Tibial nerve (tissue), 4 donors: ENCODE measurements at regions not wholly inside any gene's neighbourhood (a gene's known extent, or its start where the extent isn't known, plus 50 kb on each side); places are given as distances from the start of the nearest gene placed in this dataset.

Experiments
- DNase-seq, 2 donors: peaks; one replicate each; pipeline ENCODE4 v3.0.0-alpha.2; 2019; ENCODE audit warnings: low spot score in 2 of 2
- H3K27ac ChIP-seq, 4 donors: fragments of 200-600 bp; sonication (generic) in 3 of 4; one replicate each; pipeline ENCODE4 v1.5.1; 2017 to 2019; ENCODE audit warnings: mild to moderate bottlenecking in 1 of 4
- H3K27me3 ChIP-seq, 2 donors: fragments of 200-600 bp; sonication (generic) in 1 of 2; one replicate each; pipeline versions ENCODE4 v1.5.1 to v1.6.0; 2017 to 2019
- H3K36me3 ChIP-seq, 3 donors: fragments of 200-600 bp; sonication (generic); one replicate each; pipeline ENCODE4 v1.5.1; 2018 to 2019
- H3K4me1 ChIP-seq, 4 donors: fragments of 200-600 bp; sonication (generic) in 3 of 4; one replicate each; pipeline ENCODE4 v1.5.1; 2017 to 2019
- H3K4me3 ChIP-seq, 4 donors: fragments of 200-600 bp; sonication (generic) in 3 of 4; one replicate each; pipeline ENCODE4 v1.5.1; 2017 to 2019; ENCODE audit warnings: mild to moderate bottlenecking in 1 of 4, moderate library complexity in 1 of 4
- H3K9me3 ChIP-seq, 4 donors: fragments of 200-600 bp; sonication (generic) in 3 of 4; one replicate each; pipeline ENCODE4 v1.5.1; 2017 to 2019
- EP300 ChIP-seq, 2 donors: sonication (generic); formaldehyde crosslinking; IDR thresholded peaks; one replicate each; pipeline ENCODE4 v1.6.1; 2017; ENCODE audit warnings: antibody characterized with exemption in 2 of 2, mild to moderate bottlenecking in 1 of 2
- POLR2A ChIP-seq, 2 donors: fragments of 450-650 bp; IDR thresholded peaks; one replicate each; pipeline ENCODE4 v1.6.1; 2017; ENCODE audit warnings: antibody characterized with exemption in 2 of 2, mild to moderate bottlenecking in 2 of 2, moderate library complexity in 2 of 2
- WGBS, 2 donors: methylation state at CpG; one replicate each; pipeline ENCODE4 v1.1.5; 2018; 5-methylcytosine and 5-hydroxymethylcytosine counted together
- TF ChIP-seq, protein P1 (sequence below), 5 experiments: fragments of 200-600 bp in 3 of 5; fragments of 450-650 bp in 2 of 5; sonication (generic) in 3 of 5; IDR thresholded peaks; one replicate each; pipeline ENCODE4 v1.5.1; 2016 to 2019; ENCODE audit warnings: antibody characterized with exemption in 5 of 5, mild to moderate bottlenecking in 3 of 5, moderate library complexity in 2 of 5

- no peak for DNase-seq
- Histone ChIP-seq H3K9me3 (peaks cover 0 to 20% (median 0%) of the 10 kb centered on the region in 4 donors), H3K4me3 (no peak overlapping the region), H3K27ac (no peak overlapping the region), H3K4me1 (no peaks in the 10 kb centered on the region), H3K27me3 (no peaks in the 10 kb centered on the region), H3K36me3 (no peaks in the 10 kb centered on the region)
- WGBS, 2 donors = 88 to 92% methylated on average over 3 of the region's 3 CpGs
- TF ChIP-seq, protein P1, sequence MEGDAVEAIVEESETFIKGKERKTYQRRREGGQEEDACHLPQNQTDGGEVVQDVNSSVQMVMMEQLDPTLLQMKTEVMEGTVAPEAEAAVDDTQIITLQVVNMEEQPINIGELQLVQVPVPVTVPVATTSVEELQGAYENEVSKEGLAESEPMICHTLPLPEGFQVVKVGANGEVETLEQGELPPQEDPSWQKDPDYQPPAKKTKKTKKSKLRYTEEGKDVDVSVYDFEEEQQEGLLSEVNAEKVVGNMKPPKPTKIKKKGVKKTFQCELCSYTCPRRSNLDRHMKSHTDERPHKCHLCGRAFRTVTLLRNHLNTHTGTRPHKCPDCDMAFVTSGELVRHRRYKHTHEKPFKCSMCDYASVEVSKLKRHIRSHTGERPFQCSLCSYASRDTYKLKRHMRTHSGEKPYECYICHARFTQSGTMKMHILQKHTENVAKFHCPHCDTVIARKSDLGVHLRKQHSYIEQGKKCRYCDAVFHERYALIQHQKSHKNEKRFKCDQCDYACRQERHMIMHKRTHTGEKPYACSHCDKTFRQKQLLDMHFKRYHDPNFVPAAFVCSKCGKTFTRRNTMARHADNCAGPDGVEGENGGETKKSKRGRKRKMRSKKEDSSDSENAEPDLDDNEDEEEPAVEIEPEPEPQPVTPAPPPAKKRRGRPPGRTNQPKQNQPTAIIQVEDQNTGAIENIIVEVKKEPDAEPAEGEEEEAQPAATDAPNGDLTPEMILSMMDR (IDR thresholded peaks at IDR 0.05) = no peak
- TF ChIP-seq POLR2A (IDR thresholded peaks at IDR 0.05) (no peak), EP300 (IDR thresholded peaks at IDR 0.05) (no peak)
Measured at GRCh38 chr6:117089604-117090003, 175.8 kb upstream of the VGLL2 start.

- no peak for DNase-seq
- H3K27ac ChIP-seq = no peak overlapping the region
- no peaks in the 10 kb centered on the region for H3K4me1 ChIP-seq
- 77 to 84% methylated on average over 1 of the region's 1 CpG for WGBS, 2 donors
- no peaks in the 10 kb centered on the region for H3K27me3 ChIP-seq
- TF ChIP-seq, protein P1 (IDR thresholded peaks at IDR 0.05) = no peak
- no peak for TF ChIP-seq EP300 (IDR thresholded peaks at IDR 0.05)
- TF ChIP-seq POLR2A (IDR thresholded peaks at IDR 0.05) = no peak
- no peaks in the 10 kb centered on the region for H3K36me3 ChIP-seq
- H3K9me3 ChIP-seq = peaks cover 0 to 12% (median 0%) of the 10 kb centered on the region in 4 donors
- no peak overlapping the region for H3K4me3 ChIP-seq
Measured at GRCh38 chr6:117110146-117110545, 155.2 kb upstream of the VGLL2 start.

DNA sequence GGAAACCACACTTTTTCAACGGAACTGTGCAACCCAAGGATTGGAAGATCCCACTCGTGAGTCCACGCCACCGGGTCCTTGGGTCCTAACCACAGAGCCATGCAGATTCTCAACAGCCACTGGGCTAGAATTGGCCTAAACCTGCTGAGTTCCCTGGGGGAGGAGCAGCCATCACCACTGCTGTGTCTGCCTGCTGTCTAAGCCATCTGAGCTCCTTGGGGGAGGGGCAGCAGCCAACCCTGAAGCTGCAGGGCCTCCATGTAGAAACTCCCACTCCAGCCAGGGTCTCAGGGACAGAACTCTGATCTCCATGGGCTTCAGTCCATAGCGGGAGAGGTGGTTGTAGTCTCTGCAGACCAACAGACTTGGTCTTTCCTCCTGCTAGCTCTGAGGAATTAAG is 154.6 kb upstream of the VGLL2 start:
- Histone ChIP-seq H3K4me1 (no peaks in the 10 kb centered on the region), H3K27me3 (no peaks in the 10 kb centered on the region), H3K27ac (no peak overlapping the region), H3K4me3 (no peak overlapping the region), H3K36me3 (no peaks in the 10 kb centered on the region), H3K9me3 (peaks cover 0 to 12% (median 0%) of the 10 kb centered on the region in 4 donors)
- DNase-seq = no peak
- 95 to 96% methylated on average over 5 of the region's 5 CpGs for WGBS, 2 donors
- TF ChIP-seq, protein P1 (IDR thresholded peaks at IDR 0.05) = no peak
- TF ChIP-seq POLR2A (IDR thresholded peaks at IDR 0.05) (no peak), EP300 (IDR thresholded peaks at IDR 0.05) (no peak)

DNA sequence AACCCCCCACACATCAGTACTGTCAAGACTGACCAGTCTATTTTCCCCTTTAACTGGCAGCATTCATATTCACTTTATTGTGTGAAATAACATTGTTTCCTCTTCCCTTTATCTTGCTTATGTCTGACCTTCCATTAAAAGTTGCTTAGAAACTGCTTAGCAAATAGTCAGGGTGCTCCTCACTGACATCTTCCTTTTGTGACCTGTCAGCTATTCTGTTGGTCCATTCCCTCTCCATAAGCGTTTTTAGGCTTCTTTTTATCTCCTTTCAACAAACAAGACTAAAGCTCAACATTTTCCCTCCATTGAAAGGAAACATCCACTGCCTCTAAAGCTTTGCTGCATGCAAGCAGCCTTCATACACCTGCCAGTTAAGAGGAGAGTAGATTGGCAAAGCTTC is 147.7 kb upstream of the VGLL2 start:
- H3K9me3 ChIP-seq = peaks cover 0 to 5% (median 0%) of the 10 kb centered on the region in 4 donors
- no peak for DNase-seq
- H3K36me3 ChIP-seq = no peaks in the 10 kb centered on the region
- H3K27me3 ChIP-seq = no peaks in the 10 kb centered on the region
- H3K27ac ChIP-seq = no peak overlapping the region
- no peak overlapping the region for H3K4me3 ChIP-seq
- 32 to 50% methylated on average over 1 of the region's 1 CpG for WGBS, 2 donors
- TF ChIP-seq EP300 (IDR thresholded peaks at IDR 0.05) (no peak), POLR2A (IDR thresholded peaks at IDR 0.05) (no peak)
- TF ChIP-seq, protein P1 (IDR thresholded peaks at IDR 0.05) = no peak
- H3K4me1 ChIP-seq = no peaks in the 10 kb centered on the region

- H3K9me3 ChIP-seq = peaks cover 0 to 10% (median 0%) of the 10 kb centered on the region in 4 donors
- no peaks in the 10 kb centered on the region for H3K4me1 ChIP-seq
- H3K36me3 ChIP-seq = no peaks in the 10 kb centered on the region
- TF ChIP-seq, protein P1 (IDR thresholded peaks at IDR 0.05) = no peak
- no peak for TF ChIP-seq POLR2A (IDR thresholded peaks at IDR 0.05)
- TF ChIP-seq EP300 (IDR thresholded peaks at IDR 0.05) = no peak
- H3K4me3 ChIP-seq = no peak overlapping the region
- no peak for DNase-seq
- H3K27ac ChIP-seq = no peak overlapping the region
- H3K27me3 ChIP-seq = no peaks in the 10 kb centered on the region
Measured at GRCh38 chr6:117118490-117118889, 146.9 kb upstream of the VGLL2 start.
